HepG2 (cell line): ENCODE measurements at regions not wholly inside any gene's neighbourhood (a gene's known extent, or its start where the extent isn't known, plus 50 kb on each side); places are given as distances from the start of the nearest gene placed in this dataset.

Experiments used
- CBFB ChIP-seq: sonication (generic); formaldehyde crosslinking; IDR thresholded peaks from 2 replicates; pipeline ENCODE4 v1.4.0; 2020; ENCODE audit warnings: missing genetic modification reagents
- CBX5 ChIP-seq: sonication (generic); formaldehyde crosslinking; IDR thresholded peaks from 2 replicates; pipeline ENCODE4 v1.4.0; 2020; ENCODE audit warnings: missing genetic modification reagents, borderline replicate concordance
- GPN1 ChIP-seq: sonication (generic); formaldehyde crosslinking; IDR thresholded peaks from 2 replicates; pipeline ENCODE4 v1.5.1; 2020; ENCODE audit warnings: missing genetic modification reagents, borderline replicate concordance
- IKZF1 ChIP-seq: fragments of 450-650 bp; IDR thresholded peaks from 2 replicates; pipeline ENCODE4 v1.7.1; 2016
- JUND ChIP-seq: sonication (generic); formaldehyde crosslinking; IDR thresholded peaks from 2 replicates; pipeline ENCODE4 v1.8.0; 2022; ENCODE audit warnings: mild to moderate bottlenecking, missing genetic modification reagents
- MEIS2 ChIP-seq: sonication (generic); formaldehyde crosslinking; IDR thresholded peaks from 2 replicates; pipeline ENCODE4 v1.9.0; 2021; ENCODE audit warnings: mild to moderate bottlenecking, missing genetic modification reagents
- NFE2 ChIP-seq: sonication (generic); formaldehyde crosslinking; IDR thresholded peaks from 2 replicates; pipeline ENCODE4 v1.4.0; 2020; ENCODE audit warnings: missing genetic modification reagents
- RAD21 ChIP-seq: fragments of 450-650 bp; formaldehyde crosslinking; IDR thresholded peaks from 2 replicates; pipeline ENCODE4 v1.5.0; 2020; ENCODE audit warnings: mild to moderate bottlenecking
- SRSF4 ChIP-seq: fragments of 200-400 bp; formaldehyde crosslinking; IDR thresholded peaks from one replicate; pipeline ENCODE4 v1.6.1; 2018; ENCODE audit warnings: mild to moderate bottlenecking, low read depth, low read length, moderate library complexity; ENCODE audit not compliant: poor library complexity, severe bottlenecking
- YY1 ChIP-seq: IDR thresholded peaks from 2 replicates; pipeline ENCODE4 v1.6.1; 2011; ENCODE audit warnings: low read length, low read depth, moderate library complexity, mild to moderate bottlenecking; ENCODE audit not compliant: insufficient read depth, insufficient replicate concordance
- ZNF530 ChIP-seq: sonication (generic); formaldehyde crosslinking; IDR thresholded peaks from 2 replicates; pipeline ENCODE4 v1.5.0; 2020; ENCODE audit warnings: low read depth, mild to moderate bottlenecking, missing genetic modification reagents
- TF ChIP-seq, protein P1 (sequence below): sonication (generic); formaldehyde crosslinking; IDR thresholded peaks from 2 replicates; pipeline ENCODE4 v1.4.0; 2020; ENCODE audit warnings: missing genetic modification reagents, mild to moderate bottlenecking, borderline replicate concordance
- TF ChIP-seq, protein P2 (sequence below): sonication (generic); formaldehyde crosslinking; IDR thresholded peaks from 2 replicates; pipeline ENCODE4 v1.4.0; 2020; ENCODE audit warnings: mild to moderate bottlenecking, missing genetic modification reagents
- TF ChIP-seq, protein P3 (sequence below): IDR thresholded peaks from 2 replicates; pipeline ENCODE4 v1.6.1; 2016; ENCODE audit warnings: low read depth, missing genetic modification reagents, missing compliant biosample characterization

- TF ChIP-seq, protein P1, sequence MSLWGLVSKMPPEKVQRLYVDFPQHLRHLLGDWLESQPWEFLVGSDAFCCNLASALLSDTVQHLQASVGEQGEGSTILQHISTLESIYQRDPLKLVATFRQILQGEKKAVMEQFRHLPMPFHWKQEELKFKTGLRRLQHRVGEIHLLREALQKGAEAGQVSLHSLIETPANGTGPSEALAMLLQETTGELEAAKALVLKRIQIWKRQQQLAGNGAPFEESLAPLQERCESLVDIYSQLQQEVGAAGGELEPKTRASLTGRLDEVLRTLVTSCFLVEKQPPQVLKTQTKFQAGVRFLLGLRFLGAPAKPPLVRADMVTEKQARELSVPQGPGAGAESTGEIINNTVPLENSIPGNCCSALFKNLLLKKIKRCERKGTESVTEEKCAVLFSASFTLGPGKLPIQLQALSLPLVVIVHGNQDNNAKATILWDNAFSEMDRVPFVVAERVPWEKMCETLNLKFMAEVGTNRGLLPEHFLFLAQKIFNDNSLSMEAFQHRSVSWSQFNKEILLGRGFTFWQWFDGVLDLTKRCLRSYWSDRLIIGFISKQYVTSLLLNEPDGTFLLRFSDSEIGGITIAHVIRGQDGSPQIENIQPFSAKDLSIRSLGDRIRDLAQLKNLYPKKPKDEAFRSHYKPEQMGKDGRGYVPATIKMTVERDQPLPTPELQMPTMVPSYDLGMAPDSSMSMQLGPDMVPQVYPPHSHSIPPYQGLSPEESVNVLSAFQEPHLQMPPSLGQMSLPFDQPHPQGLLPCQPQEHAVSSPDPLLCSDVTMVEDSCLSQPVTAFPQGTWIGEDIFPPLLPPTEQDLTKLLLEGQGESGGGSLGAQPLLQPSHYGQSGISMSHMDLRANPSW (CRISPR knock-in tag), result no peak
- TF ChIP-seq YY1 (no peak), MEIS2 (CRISPR knock-in tag) (no peak), CBX5 (CRISPR knock-in tag) (no peak), JUND (CRISPR knock-in tag) (no peak), IKZF1 (no peak), NFE2 (CRISPR knock-in tag) (no peak), RAD21 (CRISPR knock-in tag) (no peak), CBFB (no peak), GPN1 (CRISPR knock-in tag) (no peak), ZNF530 (no peak), SRSF4 (no peak)
- TF ChIP-seq, protein P2, sequence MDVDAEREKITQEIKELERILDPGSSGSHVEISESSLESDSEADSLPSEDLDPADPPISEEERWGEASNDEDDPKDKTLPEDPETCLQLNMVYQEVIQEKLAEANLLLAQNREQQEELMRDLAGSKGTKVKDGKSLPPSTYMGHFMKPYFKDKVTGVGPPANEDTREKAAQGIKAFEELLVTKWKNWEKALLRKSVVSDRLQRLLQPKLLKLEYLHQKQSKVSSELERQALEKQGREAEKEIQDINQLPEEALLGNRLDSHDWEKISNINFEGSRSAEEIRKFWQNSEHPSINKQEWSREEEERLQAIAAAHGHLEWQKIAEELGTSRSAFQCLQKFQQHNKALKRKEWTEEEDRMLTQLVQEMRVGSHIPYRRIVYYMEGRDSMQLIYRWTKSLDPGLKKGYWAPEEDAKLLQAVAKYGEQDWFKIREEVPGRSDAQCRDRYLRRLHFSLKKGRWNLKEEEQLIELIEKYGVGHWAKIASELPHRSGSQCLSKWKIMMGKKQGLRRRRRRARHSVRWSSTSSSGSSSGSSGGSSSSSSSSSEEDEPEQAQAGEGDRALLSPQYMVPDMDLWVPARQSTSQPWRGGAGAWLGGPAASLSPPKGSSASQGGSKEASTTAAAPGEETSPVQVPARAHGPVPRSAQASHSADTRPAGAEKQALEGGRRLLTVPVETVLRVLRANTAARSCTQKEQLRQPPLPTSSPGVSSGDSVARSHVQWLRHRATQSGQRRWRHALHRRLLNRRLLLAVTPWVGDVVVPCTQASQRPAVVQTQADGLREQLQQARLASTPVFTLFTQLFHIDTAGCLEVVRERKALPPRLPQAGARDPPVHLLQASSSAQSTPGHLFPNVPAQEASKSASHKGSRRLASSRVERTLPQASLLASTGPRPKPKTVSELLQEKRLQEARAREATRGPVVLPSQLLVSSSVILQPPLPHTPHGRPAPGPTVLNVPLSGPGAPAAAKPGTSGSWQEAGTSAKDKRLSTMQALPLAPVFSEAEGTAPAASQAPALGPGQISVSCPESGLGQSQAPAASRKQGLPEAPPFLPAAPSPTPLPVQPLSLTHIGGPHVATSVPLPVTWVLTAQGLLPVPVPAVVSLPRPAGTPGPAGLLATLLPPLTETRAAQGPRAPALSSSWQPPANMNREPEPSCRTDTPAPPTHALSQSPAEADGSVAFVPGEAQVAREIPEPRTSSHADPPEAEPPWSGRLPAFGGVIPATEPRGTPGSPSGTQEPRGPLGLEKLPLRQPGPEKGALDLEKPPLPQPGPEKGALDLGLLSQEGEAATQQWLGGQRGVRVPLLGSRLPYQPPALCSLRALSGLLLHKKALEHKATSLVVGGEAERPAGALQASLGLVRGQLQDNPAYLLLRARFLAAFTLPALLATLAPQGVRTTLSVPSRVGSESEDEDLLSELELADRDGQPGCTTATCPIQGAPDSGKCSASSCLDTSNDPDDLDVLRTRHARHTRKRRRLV (CRISPR knock-in tag), result no peak
- TF ChIP-seq, protein P3, sequence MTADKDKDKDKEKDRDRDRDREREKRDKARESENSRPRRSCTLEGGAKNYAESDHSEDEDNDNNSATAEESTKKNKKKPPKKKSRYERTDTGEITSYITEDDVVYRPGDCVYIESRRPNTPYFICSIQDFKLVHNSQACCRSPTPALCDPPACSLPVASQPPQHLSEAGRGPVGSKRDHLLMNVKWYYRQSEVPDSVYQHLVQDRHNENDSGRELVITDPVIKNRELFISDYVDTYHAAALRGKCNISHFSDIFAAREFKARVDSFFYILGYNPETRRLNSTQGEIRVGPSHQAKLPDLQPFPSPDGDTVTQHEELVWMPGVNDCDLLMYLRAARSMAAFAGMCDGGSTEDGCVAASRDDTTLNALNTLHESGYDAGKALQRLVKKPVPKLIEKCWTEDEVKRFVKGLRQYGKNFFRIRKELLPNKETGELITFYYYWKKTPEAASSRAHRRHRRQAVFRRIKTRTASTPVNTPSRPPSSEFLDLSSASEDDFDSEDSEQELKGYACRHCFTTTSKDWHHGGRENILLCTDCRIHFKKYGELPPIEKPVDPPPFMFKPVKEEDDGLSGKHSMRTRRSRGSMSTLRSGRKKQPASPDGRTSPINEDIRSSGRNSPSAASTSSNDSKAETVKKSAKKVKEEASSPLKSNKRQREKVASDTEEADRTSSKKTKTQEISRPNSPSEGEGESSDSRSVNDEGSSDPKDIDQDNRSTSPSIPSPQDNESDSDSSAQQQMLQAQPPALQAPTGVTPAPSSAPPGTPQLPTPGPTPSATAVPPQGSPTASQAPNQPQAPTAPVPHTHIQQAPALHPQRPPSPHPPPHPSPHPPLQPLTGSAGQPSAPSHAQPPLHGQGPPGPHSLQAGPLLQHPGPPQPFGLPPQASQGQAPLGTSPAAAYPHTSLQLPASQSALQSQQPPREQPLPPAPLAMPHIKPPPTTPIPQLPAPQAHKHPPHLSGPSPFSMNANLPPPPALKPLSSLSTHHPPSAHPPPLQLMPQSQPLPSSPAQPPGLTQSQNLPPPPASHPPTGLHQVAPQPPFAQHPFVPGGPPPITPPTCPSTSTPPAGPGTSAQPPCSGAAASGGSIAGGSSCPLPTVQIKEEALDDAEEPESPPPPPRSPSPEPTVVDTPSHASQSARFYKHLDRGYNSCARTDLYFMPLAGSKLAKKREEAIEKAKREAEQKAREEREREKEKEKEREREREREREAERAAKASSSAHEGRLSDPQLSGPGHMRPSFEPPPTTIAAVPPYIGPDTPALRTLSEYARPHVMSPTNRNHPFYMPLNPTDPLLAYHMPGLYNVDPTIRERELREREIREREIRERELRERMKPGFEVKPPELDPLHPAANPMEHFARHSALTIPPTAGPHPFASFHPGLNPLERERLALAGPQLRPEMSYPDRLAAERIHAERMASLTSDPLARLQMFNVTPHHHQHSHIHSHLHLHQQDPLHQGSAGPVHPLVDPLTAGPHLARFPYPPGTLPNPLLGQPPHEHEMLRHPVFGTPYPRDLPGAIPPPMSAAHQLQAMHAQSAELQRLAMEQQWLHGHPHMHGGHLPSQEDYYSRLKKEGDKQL (CRISPR knock-in tag), result no peak
Measured at GRCh38 chr6:85113934-85114580, 335.8 kb upstream of the NT5E start.
